ENCODE measurements at regions not wholly inside any gene's neighbourhood (a gene's known extent, or its start where the extent isn't known, plus 50 kb on each side); places are given as distances from the start of the nearest gene placed in this dataset.

GRCh38 chr4:8690216-8691150 lies 97.9 kb downstream of the CPZ start:
- TF ChIP-seq CTCF (IDR thresholded peaks at IDR 0.05; ENCODE audit: poor library complexity) (no peak), EZH2 (IDR thresholded peaks at IDR 0.05; ENCODE audit: borderline replicate concordance) (no peak)
